GM12873 (cell line): ENCODE measurements at regions not wholly inside any gene's neighbourhood (a gene's known extent, or its start where the extent isn't known, plus 50 kb on each side); places are given as distances from the start of the nearest gene placed in this dataset.

Experiments
- TF ChIP-seq, protein P1 (sequence below): IDR thresholded peaks from 2 replicates; pipeline ENCODE4 v1.5.1; 2012; ENCODE audit warnings: low read depth, mild to moderate bottlenecking, moderate library complexity, low read length, control low read depth; ENCODE audit not compliant: insufficient read depth; ENCODE audit errors: missing control alignments

DNA sequence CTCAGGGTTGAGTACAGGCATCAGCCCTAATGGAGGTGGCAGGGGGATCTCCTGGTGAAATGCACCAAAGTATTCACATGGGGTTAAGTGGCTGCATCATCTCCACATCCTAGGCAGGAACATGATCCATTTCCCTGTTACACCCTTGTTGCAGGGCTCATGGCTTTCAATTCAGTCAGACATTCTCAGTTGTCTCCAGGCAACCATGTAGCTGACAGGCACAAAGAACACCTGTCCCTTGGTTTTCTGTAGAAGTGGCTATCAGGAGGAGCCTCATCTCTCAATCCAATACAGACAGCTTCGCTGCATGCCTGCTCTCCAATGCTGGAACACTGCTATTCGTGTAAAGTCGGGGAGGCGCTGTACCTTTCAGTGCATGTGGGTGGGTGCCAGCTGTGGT, 299.0 kb upstream of the FOXG1 start:
- TF ChIP-seq, protein P1, sequence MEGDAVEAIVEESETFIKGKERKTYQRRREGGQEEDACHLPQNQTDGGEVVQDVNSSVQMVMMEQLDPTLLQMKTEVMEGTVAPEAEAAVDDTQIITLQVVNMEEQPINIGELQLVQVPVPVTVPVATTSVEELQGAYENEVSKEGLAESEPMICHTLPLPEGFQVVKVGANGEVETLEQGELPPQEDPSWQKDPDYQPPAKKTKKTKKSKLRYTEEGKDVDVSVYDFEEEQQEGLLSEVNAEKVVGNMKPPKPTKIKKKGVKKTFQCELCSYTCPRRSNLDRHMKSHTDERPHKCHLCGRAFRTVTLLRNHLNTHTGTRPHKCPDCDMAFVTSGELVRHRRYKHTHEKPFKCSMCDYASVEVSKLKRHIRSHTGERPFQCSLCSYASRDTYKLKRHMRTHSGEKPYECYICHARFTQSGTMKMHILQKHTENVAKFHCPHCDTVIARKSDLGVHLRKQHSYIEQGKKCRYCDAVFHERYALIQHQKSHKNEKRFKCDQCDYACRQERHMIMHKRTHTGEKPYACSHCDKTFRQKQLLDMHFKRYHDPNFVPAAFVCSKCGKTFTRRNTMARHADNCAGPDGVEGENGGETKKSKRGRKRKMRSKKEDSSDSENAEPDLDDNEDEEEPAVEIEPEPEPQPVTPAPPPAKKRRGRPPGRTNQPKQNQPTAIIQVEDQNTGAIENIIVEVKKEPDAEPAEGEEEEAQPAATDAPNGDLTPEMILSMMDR = no peak

DNA sequence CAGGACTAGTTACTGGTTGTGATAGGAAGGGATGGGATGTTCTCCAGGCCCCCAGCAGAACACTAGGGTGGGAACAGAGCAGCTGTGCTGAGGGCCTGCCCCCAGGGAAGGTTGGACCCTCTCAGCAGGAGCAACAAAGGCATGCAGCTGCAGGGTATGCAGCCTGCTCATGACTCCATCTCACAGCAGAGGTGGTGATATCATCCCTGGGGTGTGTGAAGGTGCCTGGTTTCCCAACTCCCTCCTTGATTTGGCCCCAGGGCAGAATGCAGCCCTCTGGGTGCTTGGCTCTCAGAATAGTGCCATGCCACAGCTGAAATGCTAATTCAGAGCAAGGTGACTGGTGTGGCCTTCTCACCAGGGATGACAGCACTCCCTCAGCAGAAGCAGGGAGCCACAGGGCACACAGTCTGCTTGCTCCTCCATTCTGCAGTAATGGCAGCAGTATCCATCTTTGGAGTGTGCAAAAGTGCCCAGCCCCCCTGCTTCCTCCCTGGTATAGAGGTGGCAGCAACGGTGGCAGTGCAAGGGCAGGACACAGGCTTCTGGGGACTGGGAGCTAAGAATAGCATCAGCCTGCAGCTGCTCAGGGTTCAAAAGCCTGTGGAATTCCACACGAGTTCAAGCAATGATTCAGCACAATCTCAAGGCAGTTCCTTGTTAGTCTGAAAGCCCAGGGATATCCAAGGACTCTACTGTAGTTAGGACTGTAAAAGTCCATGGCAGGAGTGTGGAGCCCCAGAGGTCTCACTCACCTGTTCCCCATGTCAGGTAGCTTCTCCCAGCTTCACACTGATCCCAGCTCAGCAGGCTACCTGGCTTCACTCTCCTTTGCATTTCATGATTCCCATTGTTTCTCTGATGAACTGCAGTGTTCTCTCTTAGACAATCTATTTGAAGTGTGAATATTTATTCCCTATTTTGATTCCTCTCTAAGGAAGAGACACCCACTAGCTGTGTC, 298.1 kb upstream of the FOXG1 start:
- TF ChIP-seq, protein P1 = no peak

DNA sequence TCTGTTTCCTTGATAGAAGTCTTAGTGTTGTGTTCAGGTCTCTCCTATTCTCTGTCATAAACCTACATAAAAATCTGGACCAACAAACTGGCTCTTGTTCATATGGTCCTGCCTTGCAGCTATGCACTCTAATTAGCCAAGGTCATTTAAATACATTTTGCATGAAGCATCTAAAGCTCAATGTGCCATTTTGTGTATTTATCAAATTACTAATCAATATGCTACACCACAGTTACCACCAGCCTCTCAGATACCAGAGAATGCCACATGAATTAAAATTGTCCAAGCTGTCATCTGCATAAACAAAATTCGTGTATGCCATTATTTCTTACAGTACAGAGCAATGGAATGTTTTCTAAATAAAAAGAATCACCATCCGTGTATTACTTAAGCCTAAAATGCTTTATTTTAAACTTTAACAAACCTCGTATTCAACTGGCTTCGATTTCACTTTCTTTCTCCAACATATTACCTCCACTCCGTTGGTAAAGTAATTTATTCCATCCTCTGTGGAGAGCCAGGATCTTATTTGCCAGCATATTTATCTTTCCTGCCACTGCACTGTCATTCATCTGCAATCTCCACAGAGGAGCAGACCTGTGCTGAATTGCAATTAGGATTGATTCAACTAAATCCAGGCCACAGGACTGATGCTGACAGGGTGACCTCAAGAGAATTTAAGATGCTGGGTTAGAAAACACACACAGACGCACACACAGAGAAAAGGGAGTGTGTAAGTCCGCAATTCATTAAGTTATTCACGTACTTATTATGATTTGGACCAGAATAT, 284.1 kb upstream of the FOXG1 start:
- TF ChIP-seq, protein P1 = no peak

GRCh38 chr14:28483506-28483905, 283.1 kb upstream of the FOXG1 start:
- TF ChIP-seq, protein P1 = no peak

GRCh38 chr14:28488684-28489083, 277.9 kb upstream of the FOXG1 start:
- TF ChIP-seq, protein P1 = no peak

DNA sequence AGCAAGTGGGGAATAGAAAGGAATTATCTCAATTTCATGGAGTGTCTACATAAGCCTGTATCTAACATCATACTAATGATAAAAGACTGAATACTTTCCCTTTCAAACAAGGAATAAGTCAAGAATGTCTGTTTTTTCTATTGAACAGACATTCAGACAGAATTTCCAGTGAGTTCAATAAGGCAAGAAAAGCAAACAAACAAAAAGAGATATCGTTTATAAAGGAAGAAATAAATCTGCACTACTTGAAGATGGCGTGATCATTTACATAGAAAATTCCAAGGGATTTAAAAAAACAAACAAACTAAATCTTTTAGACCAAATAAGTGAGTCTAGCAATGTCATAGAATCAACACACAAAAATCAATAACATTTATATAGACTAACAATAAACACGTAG, 273.1 kb upstream of the FOXG1 start:
- TF ChIP-seq, protein P1 = no peak

- TF ChIP-seq, protein P1 = no peak
Measured at GRCh38 chr14:28494196-28494595, 272.4 kb upstream of the FOXG1 start.
